Trophoblast cell (in vitro differentiated cells and primary cell): ENCODE measurements at regions not wholly inside any gene's neighbourhood (a gene's known extent, or its start where the extent isn't known, plus 50 kb on each side); places are given as distances from the start of the nearest gene placed in this dataset.

ENCODE experiments used
- DNase-seq, 2 donors: peaks; one replicate each; pipeline ENCODE4 v3.0.0-alpha.2; 2016
- H2AFZ ChIP-seq: 2 replicates; pipeline ENCODE4 v1.6.1; 2013; ENCODE audit warnings: low read length, moderate library complexity, mild to moderate bottlenecking; ENCODE audit not compliant: insufficient read depth, poor library complexity
- H2AK5ac ChIP-seq: 2 replicates; pipeline ENCODE4 v1.6.1; 2013; ENCODE audit warnings: mild to moderate bottlenecking, low read length
- H2BK120ac ChIP-seq: 2 replicates; pipeline ENCODE4 v1.6.1; 2013; ENCODE audit warnings: low read length, mild to moderate bottlenecking, moderate library complexity; ENCODE audit not compliant: insufficient read depth, poor library complexity
- H2BK12ac ChIP-seq: 2 replicates; pipeline ENCODE4 v1.6.1; 2013; ENCODE audit warnings: mild to moderate bottlenecking, low read length, moderate library complexity
- H2BK5ac ChIP-seq: 2 replicates; pipeline ENCODE4 v1.6.1; 2013; ENCODE audit warnings: low read length, low read depth, moderate library complexity, mild to moderate bottlenecking; ENCODE audit not compliant: poor library complexity
- H3K14ac ChIP-seq: 2 replicates; pipeline ENCODE4 v1.6.1; 2013; ENCODE audit warnings: mild to moderate bottlenecking, low read length
- H3K18ac ChIP-seq: 2 replicates; pipeline ENCODE4 v1.6.1; 2013; ENCODE audit warnings: mild to moderate bottlenecking, low read length
- H3K23ac ChIP-seq: 2 replicates; pipeline ENCODE4 v1.6.1; 2013; ENCODE audit warnings: low read length
- H3K27ac ChIP-seq: 2 replicates; pipeline ENCODE4 v1.5.1; 2013; ENCODE audit warnings: low read depth, mild to moderate bottlenecking, inconsistent platforms, low read length, moderate library complexity
- H3K27me3 ChIP-seq: 2 replicates; pipeline ENCODE4 v1.6.1; 2013; ENCODE audit warnings: inconsistent platforms, mild to moderate bottlenecking, low read length, moderate library complexity; ENCODE audit not compliant: insufficient read depth
- H3K36me3 ChIP-seq, 2 experiments: 1 replicate in 1 of 2; 2 replicates in 1 of 2; pipeline ENCODE4 v1.6.1; 2013; ENCODE audit warnings: low read length in 2 of 2, mild to moderate bottlenecking in 2 of 2, moderate library complexity in 1 of 2; ENCODE audit not compliant: insufficient read depth in 2 of 2, control insufficient read depth in 1 of 2
- H3K4ac ChIP-seq: 2 replicates; pipeline ENCODE4 v1.6.1; 2013; ENCODE audit warnings: low read depth, mild to moderate bottlenecking, low read length, moderate library complexity
- H3K4me1 ChIP-seq, 2 experiments: 1 replicate in 1 of 2; 2 replicates in 1 of 2; pipeline ENCODE4 v1.6.1; 2013; ENCODE audit warnings: low read length in 2 of 2, mild to moderate bottlenecking in 2 of 2, moderate library complexity in 1 of 2; ENCODE audit not compliant: insufficient read depth in 2 of 2, control insufficient read depth in 1 of 2
- H3K4me2 ChIP-seq: 2 replicates; pipeline ENCODE4 v1.6.1; 2013; ENCODE audit warnings: inconsistent platforms, mild to moderate bottlenecking, low read length, moderate library complexity
- H3K4me3 ChIP-seq: 2 replicates; pipeline ENCODE4 v1.5.1; 2013; ENCODE audit warnings: mild to moderate bottlenecking, low read depth, low read length, inconsistent platforms
- H3K79me1 ChIP-seq: one replicate; pipeline ENCODE4 v1.6.1; 2013; ENCODE audit warnings: low read length
- H3K79me2 ChIP-seq: 2 replicates; pipeline ENCODE4 v1.6.1; 2013; ENCODE audit warnings: low read length, mild to moderate bottlenecking; ENCODE audit not compliant: control insufficient read depth, insufficient read depth, poor library complexity
- H3K9ac ChIP-seq: 2 replicates; pipeline ENCODE4 v1.6.1; 2013; ENCODE audit warnings: mild to moderate bottlenecking, low read length
- H3K9me3 ChIP-seq: 2 replicates; pipeline ENCODE4 v1.6.1; 2013; ENCODE audit warnings: low read depth, mild to moderate bottlenecking, control low read depth, inconsistent platforms, low read length; ENCODE audit not compliant: insufficient read depth
- H4K12ac ChIP-seq: 2 replicates; pipeline ENCODE4 v1.6.1; 2013; ENCODE audit warnings: low read depth, mild to moderate bottlenecking, low read length, moderate library complexity
- H4K8ac ChIP-seq: 2 replicates; pipeline ENCODE4 v1.6.1; 2013; ENCODE audit warnings: low read depth, mild to moderate bottlenecking, low read length, moderate library complexity
- H4K91ac ChIP-seq: one replicate; pipeline ENCODE4 v1.6.1; 2013; ENCODE audit warnings: low read depth, mild to moderate bottlenecking, low read length, moderate library complexity
- WGBS: extraction: QIAGEN DNeasy Blood & Tissue Kit; methylation state at CpG from one replicate; pipeline ENCODE4 v1.1.7; 2013; ENCODE audit warnings: missing lambda C conversion rate; ENCODE audit not compliant: insufficient read length, insufficient coverage; ENCODE audit errors: extremely low coverage; 5-methylcytosine and 5-hydroxymethylcytosine counted together

GRCh38 chr13:27004866-27005265, 166.7 kb downstream of the USP12 start:
- Histone ChIP-seq H4K8ac (no peak overlapping the region), H3K18ac (no peak overlapping the region), H4K91ac (no peak overlapping the region), H3K79me1 (no peaks in the 10 kb centered on the region), H3K79me2 (no peaks in the 10 kb centered on the region), H2AFZ (no peak overlapping the region), H3K4me2 (no peak overlapping the region), H2BK120ac (no peak overlapping the region), H3K36me3 (no peaks in the 10 kb centered on the region), H4K12ac (no peak overlapping the region), H3K27ac (no peak overlapping the region), H3K14ac (no peak overlapping the region), H3K4me3 (no peak overlapping the region), H2BK12ac (no peak overlapping the region), H2AK5ac (no peak overlapping the region), H3K27me3 (no peaks in the 10 kb centered on the region), H3K4ac (no peak overlapping the region), H3K4me1 (peaks cover 4 to 7% of the 10 kb centered on the region in 2 experiments), H3K23ac (no peak overlapping the region), H3K9ac (no peak overlapping the region), H3K9me3 (peaks cover 2% of the 10 kb centered on the region), H2BK5ac (no peak overlapping the region)
- DNase-seq, result no peak
- no CpG with 5 or more reads among the region's 5 CpGs for WGBS

- Histone ChIP-seq H3K27me3 (no peaks in the 10 kb centered on the region), H3K18ac (no peak overlapping the region), H4K12ac (no peak overlapping the region), H2BK5ac (no peak overlapping the region), H4K91ac (no peak overlapping the region), H2BK120ac (no peak overlapping the region), H2BK12ac (no peak overlapping the region), H3K27ac (no peak overlapping the region), H3K4me2 (no peak overlapping the region), H3K79me2 (no peaks in the 10 kb centered on the region), H3K14ac (no peak overlapping the region), H3K4me3 (no peak overlapping the region), H3K36me3 (no peaks in the 10 kb centered on the region), H3K4ac (no peak overlapping the region), H3K4me1 (peaks cover 4 to 7% of the 10 kb centered on the region in 2 experiments), H3K9ac (no peak overlapping the region), H3K9me3 (peaks cover 2% of the 10 kb centered on the region), H2AK5ac (no peak overlapping the region), H2AFZ (no peak overlapping the region), H3K79me1 (no peaks in the 10 kb centered on the region), H3K23ac (no peak overlapping the region), H4K8ac (no peak overlapping the region)
- WGBS, result no CpG with 5 or more reads among the region's 4 CpGs
- DNase-seq, result no peak
Observed at GRCh38 chr13:27004326-27004725, 167.3 kb downstream of the USP12 start.

- H3K79me2 ChIP-seq, result no peaks in the 10 kb centered on the region
- H4K12ac ChIP-seq, result no peak overlapping the region
- peak overlapping the region; percentile 6 for H3K4me3 ChIP-seq
- H4K91ac ChIP-seq, result no peak overlapping the region
- no peak overlapping the region for H3K9ac ChIP-seq
- no peak overlapping the region for H3K27ac ChIP-seq
- no peak overlapping the region for H3K4ac ChIP-seq
- no peaks in the 10 kb centered on the region for H3K79me1 ChIP-seq
- no peaks in the 10 kb centered on the region for H3K27me3 ChIP-seq
- no CpG with 5 or more reads among the region's 6 CpGs for WGBS
- H4K8ac ChIP-seq, result no peak overlapping the region
- no peak overlapping the region for H3K14ac ChIP-seq
- H3K23ac ChIP-seq, result no peak overlapping the region
- H3K36me3 ChIP-seq, result no peaks in the 10 kb centered on the region
- peaks cover 4% of the 10 kb centered on the region in 2 experiments for H3K4me1 ChIP-seq
- H3K18ac ChIP-seq, result no peak overlapping the region
- H2BK12ac ChIP-seq, result no peak overlapping the region
- no peak overlapping the region for H2AK5ac ChIP-seq
- no peak overlapping the region for H2BK120ac ChIP-seq
- H3K4me2 ChIP-seq, result no peak overlapping the region
- no peak overlapping the region for H2AFZ ChIP-seq
- H2BK5ac ChIP-seq, result no peak overlapping the region
- peaks cover 2% of the 10 kb centered on the region for H3K9me3 ChIP-seq
- no peak for DNase-seq
Observed at GRCh38 chr13:27001705-27002104, 169.9 kb downstream of the USP12 start.

DNA sequence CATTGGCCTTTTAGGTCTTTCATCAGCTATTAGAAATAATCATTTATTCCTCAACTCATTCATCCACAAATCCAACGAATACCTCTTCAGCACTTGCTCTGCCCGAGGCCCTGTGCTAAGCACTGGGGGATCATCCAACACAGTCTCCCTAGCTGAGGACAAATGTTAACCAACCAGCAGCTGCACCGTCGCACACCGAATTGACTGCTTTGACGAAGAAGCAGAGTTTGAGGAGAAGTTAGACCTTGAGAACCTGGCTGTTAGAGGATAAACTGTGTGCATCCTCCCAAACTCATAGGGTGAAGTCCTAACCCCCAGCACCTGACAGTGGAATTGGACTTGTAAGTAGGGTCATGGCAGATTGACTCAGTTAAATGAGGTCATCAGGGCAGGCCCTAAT, 170.9 kb downstream of the USP12 start:
- Histone ChIP-seq H3K14ac (no peak overlapping the region), H4K12ac (no peak overlapping the region), H3K36me3 (no peaks in the 10 kb centered on the region)

More for the DNA sequence above, 170.9 kb downstream of the USP12 start:
- Histone ChIP-seq H3K4me3 (no peak overlapping the region), H3K9ac (no peak overlapping the region), H3K4me1 (no peaks in the 10 kb centered on the region), H3K18ac (no peak overlapping the region), H2BK5ac (no peak overlapping the region), H2AFZ (no peak overlapping the region), H4K8ac (no peak overlapping the region), H3K79me1 (no peaks in the 10 kb centered on the region), H2BK12ac (no peak overlapping the region), H2BK120ac (no peak overlapping the region), H3K79me2 (no peaks in the 10 kb centered on the region), H3K9me3 (peaks cover 2% of the 10 kb centered on the region), H3K27me3 (no peaks in the 10 kb centered on the region), H3K23ac (no peak overlapping the region), H3K4ac (no peak overlapping the region), H4K91ac (no peak overlapping the region), H3K27ac (no peak overlapping the region), H2AK5ac (no peak overlapping the region), H3K4me2 (no peak overlapping the region)
- WGBS, result 100% methylated on average over 1 of the region's 6 CpGs
- DNase-seq, result no peak
